NCI-H226 (cell line): ENCODE measurements at regions not wholly inside any gene's neighbourhood (a gene's known extent, or its start where the extent isn't known, plus 50 kb on each side); places are given as distances from the start of the nearest gene placed in this dataset.
A peak's percentile ranks its signal among the peaks of the same experiment; 100 is the strongest.

Source experiments
- DNase-seq: peaks from one replicate; pipeline ENCODE4 v3.0.0-alpha.2; 2015

DNA sequence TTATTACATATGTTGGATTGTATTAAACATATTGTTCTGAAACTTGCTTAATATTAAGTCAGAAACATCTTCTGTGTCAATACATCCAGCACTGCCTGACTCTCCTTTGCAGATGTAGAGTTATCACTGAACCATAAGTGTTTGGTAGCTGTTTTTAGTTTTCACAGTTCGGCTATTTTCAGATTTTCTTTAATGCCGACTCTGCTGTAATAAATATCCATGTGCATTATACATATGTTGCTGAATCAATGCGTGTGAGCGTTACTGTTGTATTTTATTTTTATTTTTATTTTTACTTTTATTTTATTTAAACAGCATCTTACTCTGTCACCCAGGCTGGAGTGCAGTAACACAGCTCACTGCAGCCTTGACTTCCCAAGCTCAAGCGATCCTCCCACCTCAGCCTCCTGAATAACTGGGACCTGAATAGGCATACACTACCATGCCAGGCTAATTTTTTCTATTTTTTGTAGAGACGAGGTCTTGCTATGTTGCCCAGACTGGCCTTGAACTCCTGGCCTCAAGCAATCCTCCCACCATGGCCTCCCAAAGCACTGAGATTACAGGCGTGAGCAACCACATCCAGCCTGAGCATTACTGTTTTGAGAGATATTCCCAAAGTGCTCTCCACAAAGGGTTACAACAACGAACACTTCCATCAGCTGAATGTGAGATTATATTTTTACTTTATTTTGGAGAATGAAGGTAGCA is 50.7 kb upstream of the NOCT start:
- DNase-seq, result no peak

DNA sequence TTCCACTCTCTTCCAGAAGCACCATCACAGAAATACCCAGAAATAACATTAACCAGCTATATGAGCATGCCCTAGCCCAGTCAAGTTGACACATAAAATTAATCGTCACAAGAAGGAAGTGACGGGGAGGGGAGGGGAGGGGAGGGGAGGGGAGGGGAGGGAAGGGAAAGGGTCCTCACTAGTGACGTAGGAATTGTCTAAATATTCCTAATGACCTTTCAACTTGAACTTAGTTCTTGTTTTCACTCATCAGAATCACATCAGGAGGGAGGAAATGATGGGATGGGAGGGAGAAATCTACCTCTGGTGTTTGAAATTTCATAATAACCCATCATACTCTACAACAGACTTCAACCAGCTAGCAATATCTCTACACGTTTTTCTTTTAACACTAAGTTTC is 52.2 kb upstream of the NOCT start:
- no peak for DNase-seq

DNA sequence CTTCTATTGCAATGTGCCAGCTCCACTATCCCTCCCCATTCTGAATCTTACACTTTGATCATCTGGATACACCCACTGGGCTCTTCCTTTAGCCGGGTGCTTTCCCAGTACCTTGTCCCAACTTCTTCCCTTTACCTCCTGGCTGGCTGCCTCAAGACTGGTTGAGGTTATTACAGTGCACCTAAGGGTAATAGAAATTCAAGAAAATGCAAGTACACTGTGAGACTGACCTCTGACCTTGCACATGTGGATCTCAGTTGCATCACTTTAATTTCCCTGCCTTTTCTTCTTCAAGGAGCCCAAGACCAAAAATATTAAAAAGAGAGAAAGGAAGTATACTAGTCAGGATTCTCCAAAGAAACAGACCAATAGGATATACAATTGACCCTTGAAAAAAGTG is 53.9 kb upstream of the NOCT start:
- DNase-seq, result no peak

DNA sequence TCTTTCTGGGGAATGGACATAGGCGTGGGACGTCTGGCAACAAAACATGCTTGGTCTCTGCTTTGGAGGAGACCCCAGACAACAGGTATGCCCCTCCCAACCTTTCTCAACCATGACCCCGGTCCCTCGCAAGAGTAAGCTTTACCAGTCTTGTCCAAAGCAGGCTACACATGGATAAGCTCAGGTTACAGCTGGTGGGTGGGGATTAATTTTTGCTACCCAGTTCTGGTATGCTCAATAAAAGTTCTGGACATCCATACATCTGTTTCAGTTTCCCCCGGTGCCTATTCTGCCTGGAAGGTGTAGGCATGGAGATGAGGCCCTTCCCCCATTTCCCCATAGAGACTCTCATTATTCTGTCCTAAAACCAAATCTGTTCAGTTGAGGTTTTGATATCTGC is 54.5 kb upstream of the NOCT start:
- DNase-seq, result no peak

DNA sequence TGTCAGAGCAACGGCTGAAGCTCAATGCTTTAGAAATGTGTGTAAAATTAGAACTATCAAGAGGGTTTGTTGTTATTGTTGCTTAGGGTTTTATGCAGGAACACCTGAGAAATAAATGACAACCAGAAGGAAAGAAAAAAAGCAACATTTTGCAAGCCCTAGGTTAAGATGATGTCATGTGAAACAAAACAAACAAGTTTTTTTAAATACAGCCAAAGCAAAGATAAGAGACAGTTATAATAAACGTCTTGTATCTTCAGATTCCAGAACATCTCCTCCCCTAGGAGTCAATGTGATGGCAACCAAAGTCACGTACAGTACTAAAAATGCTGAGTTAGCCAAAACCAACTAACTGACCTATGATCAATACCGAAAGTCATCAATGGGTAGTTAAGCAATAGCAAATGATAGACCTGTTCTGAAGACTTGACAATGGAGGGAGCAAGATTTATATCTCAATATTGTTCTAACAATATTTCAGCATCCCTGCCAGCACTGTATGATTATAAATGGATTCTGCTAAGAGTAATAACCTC is 55.3 kb upstream of the NOCT start:
- DNase-seq, result no peak

DNA sequence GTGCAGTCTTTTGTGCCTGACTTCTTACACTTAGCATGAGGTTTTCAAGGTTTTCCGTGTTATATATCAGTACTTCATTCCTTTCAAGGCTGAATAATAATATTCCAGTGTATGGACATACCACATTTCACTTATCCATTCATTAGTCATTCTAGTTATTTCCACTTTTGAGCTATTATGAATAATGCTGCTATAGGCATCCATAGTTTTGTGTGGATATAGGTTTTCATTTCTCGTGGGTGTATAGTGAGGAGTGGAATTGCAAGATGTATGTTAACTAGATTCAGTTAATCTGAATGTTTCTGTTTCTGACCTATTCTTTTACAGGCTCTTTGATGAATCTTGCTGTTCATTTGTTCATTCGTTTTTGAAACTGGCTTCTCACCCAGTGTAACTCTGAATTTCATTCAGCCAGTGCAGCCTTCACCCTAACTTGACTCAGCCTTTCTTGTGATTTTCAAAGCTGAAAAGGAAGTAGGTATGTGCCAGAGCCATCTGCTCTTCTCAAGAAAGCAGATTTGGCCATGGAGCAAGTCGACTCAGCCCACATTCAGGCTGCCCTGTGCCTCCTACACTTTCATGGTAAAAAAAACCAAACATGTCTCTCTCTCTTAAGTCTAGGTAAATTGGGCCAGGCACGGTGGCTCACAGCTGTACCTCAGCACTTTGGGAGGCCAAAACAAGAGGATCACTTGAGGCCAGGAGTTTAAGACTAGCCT is 56.3 kb upstream of the NOCT start:
- no peak for DNase-seq

DNA sequence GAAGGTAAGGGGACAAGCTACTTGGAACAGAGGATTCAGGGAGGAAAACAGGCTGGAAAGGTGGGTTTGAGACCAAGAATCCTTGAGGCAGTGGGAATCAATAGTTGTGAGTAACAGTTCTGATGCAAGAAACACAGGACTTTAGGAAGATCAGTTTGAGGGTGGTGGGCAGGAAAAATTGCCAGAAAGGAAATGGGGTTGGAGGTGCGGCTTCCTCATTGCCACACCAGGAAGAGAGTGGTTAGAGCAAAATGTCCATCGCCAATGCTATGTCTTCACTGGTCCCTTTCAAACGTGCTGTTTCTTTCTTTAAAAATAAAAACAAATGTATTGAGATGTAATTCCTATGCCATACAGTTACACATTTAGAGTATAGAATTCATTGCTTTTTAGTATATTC is 57.1 kb upstream of the NOCT start:
- DNase-seq, result no peak

DNA sequence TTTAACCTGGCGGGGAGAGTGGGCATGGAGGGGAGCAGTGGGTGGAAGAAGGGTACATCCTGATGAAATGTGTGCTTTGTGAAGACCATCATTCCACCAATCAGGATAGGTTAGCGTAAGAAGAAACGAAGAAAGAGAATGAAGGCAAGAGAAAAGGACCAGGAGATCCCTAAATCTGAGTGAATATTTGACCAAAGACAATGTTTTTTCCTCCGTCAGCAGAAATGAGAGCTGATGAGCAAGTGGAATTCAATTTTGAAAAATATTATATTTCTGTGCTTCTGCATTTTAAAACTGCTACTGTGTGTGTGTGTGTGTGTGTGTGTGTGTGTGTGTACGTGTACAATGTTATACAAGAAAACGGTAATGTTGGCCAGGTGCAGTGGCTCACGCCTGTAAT is 58.3 kb upstream of the NOCT start:
- no peak for DNase-seq

DNA sequence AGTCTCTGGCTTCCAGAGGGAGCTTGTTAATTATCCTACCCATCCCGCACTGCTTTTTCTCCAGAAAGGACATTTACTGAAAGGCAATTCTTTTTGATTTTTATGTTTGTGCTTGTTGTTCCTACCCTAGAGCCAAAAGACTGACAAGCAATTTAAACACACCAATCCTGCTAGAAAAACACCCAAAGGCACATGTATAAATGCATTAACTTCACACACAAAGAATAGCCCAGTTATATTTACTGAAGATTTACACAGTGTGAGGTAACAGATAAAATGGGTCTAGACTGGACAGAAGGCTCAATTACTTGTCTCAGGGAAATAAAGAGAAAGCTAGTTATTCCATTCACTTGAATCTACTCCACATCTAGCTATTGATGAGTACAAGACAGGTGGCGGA is 61.2 kb upstream of the NOCT start:
- no peak for DNase-seq

DNA sequence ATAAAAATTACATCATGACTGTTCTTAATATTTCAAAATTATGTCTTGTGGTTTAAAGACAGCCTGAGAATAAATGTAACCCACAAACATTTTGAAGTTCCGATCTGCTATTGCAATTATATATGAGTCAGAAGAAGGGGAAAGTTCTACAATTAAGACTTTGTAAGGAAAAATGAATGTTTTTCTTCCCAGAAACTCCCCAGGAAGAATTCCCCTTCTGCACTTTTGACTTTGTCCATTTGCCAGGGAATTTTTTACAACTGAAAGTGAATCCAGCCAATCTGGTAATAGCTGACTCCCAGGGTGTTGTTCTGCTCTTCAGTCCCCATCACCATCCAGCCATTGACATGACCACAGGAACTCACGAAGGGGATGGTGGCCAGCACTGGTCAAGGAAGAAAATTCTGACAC is 61.6 kb upstream of the NOCT start:
- peak; percentile 69 for DNase-seq

DNA sequence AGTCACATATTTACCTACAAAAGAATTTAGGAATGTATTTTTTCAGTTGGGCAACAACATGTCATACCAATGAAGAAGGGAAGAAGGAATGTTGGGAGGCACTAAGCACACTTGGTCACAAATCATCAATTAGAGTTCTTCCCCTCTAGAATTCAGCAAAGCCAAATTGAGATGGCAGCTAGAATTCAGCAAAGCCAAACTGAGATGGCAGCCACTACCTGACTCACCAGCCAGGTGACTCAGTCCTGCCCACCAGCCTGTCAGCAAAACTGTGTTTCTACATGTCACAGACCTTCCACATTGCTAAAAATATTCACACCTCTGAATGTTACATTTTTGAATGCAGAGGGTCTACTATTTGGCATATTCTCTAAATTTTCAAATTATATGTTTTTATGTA is 63.2 kb upstream of the NOCT start:
- peak; percentile 15 for DNase-seq

DNA sequence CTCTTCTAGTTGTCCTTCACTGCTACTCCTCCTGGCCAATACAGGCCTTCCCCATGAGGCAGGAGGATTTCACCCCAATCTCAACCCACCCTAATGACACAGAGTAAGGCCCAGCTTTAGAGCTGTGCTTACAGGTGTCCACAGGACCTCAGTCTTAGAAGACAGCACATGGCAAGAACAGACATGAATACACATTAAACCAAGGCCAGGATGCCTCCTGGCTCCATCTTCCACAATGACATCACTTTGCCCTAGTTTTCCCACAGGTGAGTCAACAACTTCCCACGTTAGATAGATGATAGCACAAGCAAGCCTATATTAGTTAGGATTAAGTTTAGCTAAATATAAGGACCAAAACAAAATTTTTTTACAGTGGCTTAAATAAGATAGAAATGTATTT is 63.8 kb upstream of the NOCT start:
- DNase-seq, result no peak

DNA sequence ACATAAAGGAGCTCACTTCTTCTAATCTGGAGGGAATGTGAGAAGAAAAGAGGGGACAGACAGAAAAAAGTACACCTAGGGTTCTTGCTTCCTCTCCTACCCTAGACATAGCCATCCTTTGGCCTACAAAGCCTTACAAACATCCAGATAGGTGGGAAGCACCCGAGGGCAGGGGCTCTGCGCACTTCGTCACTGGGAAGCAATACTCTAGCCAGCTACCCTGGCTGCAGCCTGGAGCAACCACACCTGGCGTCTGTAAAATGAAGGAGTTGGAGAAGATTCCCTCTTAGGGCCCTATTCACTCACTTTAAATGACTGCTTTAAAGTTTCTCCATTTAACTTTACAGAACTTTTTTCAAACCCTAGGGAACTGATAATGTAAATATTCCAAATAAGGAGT is 65.7 kb upstream of the NOCT start:
- no peak for DNase-seq

DNA sequence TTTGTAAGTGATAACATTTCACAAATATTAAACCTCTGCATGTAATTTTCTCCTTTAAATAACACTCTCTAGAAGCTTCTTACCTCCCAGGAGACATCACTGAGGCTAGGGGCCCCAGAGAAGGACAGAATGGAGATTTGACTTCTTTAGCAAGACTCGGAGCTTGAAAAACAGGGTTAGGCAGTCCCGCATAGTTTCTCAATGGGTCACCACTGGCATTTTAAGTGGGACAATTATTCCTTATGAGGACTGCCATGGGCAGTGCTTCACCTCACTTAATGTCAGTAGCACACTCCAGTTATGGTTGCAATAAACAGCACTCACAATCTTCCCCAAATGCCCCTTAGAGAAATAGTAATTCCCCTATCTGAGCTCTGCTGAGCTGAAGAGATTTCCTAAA is 66.7 kb upstream of the NOCT start:
- DNase-seq, result no peak

DNA sequence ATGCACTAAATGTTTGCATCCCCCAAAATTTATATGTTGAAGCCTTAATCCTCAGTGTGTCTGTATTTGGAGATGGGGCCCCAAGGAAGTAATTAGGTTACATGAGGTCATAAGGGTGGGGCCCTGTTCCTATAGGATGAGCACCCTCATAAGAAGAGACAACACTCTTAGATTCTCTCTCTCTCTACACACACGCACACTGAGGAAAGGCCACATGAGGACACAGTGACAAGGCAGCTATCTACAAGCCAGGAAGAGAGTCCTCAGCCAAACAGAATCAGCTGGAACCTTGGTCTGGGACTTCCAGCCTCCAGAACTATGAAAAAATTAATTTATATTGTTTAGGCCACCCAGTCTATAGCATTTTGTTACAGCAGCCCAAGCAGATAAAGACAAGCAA is 69.3 kb upstream of the NOCT start:
- DNase-seq, result no peak

DNA sequence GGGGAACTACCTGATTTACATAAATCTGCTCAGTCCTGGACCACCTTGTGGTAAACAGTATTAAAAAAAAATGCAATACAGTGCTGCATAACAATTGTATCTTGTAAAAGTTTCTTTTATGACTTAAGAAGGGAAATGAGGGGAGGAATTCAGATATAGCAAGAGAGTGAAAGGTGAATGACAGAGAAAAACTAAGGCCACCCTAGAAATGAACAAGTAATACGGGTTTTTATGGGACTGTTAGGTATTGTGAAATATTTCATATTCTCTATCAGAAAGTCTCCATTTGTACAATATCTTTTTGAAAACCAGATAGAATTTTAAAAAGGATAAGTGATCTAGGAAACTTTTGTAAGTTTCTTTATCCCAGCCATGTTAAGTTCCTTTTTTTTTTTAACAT is 69.7 kb upstream of the NOCT start:
- no peak for DNase-seq

DNA sequence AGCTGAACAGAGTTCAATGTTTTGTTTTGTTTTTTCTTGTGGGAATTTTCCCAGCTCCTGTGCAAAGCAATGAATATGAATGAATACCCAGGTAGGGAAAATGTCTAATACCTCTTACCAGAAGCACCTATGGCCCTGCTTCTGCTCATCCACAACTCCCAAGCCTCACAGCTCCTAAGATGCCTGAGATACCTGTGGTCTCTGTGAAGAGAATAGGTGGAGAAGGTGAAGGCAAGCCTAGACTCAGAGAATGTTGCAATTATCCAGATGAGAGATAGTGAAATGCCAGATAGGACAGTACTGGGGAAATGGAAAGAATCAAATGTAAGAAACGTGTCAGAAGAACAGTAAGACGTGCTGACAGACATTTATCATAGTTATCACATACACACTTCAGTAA is 70.2 kb upstream of the NOCT start:
- peak; percentile 10 for DNase-seq

DNA sequence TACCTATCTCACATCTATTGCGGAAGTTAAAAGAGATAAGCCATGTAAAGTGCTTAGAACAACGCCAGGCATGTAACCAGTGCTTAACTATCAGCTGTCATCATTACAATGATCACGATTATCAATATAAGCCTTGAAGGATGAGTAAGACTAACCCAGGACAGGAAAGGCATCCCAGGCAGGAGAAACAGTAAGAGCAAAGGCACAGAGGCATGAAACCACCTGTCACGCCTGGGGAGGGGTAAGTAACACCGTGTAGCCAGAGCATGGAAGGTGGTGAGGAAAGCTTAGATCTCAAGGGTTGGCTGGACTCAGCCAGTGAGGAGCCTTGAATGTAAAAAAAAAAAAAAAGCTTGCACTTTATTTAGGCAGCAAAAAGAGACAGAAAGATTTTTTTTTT is 71.7 kb upstream of the NOCT start:
- no peak for DNase-seq

DNA sequence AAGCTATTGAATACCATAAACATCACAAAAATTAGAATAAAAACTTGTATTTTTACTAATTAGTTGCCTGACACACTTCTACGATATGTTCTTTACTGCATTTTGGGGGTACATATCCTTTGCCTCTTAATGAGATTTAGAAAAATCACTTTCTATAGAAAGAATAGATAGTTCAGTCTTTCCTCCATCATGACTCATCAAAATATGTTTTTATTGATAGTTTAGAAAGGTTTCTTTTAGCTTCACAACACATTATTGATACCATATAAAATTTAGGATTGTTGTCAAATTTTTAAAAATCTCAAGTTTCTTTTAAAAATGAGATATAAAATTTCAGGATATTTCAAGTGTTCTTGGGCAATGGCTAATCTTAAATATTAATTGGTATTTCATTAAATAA is 74.5 kb upstream of the NOCT start:
- no peak for DNase-seq

DNA sequence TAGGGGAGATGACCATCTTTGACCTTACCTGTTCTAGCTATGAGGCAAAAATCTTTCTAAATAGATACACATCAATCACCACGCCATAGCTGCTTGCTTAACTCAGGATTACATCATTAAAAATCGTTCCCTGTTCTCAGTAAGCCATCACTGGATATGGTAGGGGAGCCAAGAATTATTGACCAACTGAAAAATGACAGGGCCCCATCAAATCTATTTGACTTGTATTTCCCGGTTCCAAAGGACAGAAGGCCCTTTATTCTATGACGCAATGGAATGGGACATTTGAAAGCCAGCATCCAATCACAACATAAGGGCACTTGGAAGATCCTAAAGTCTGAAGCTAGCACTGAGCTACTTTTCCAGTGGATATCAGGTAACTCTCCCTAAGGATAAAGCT is 75.6 kb upstream of the NOCT start:
- DNase-seq, result no peak

DNA sequence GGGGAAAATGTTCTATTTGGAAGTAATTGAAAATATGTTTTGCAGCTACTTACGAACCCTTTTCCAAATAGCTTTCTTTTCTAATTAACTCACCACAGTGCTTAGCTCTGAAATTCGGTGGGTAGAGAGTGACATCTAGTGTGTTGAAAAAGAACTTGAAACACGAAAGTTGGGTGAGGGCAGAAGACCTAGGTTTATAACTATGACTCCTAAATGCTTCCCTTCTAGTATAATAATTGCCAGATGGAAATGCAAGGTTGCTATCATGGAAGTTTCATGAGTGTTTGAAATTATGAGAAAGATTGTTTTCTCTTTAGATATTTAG is 77.3 kb upstream of the NOCT start:
- DNase-seq, result peak; percentile 20

DNA sequence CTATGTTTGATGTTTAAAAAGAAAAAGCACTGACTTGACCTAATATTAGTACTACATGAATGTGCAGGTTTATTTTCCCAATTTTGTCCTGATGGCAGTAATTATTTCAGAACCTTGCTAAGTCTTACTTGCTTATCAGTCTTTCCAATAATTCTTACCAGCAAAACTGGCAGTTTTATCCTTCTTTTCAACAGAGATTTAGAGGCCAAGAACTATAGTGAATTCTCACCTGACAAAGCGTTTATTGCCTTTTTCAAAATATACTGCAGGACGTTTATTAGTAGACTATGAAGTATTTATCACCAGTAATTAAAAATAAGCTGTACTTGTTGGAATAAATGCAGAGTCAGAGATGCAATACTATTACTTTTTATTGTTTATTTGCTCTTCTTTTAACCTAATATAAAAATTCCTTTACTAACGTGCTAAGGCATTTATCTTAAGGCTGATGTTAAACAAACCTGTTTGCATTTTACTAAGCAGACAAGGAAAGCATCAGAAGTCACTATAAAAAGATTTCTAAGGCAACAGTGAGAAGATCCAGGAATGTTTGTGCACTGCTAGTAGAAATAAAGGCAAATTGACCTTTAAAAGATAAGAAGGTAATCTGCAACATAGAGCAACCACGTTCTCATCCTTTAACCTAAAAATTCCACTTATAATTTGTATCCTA is 80.3 kb upstream of the NOCT start:
- DNase-seq, result no peak

DNA sequence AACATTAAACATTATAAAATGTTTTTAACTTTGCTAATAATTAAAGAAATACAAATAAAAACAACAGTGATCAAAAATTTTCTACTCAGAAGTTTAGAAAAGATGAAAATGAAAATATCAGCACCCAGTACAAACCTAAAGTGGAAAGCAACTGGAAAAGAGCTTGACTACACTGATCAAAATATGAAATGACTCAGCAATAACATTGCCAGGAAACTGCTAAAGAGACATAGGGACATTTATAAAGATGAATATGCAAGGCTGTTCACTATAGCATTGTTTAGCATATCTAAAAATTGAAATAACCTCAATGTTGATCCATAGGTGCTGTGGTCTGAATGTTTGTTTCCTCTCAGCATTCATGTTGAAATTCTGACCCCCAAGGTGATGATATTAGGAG is 88.5 kb upstream of the NOCT start:
- DNase-seq, result no peak

DNA sequence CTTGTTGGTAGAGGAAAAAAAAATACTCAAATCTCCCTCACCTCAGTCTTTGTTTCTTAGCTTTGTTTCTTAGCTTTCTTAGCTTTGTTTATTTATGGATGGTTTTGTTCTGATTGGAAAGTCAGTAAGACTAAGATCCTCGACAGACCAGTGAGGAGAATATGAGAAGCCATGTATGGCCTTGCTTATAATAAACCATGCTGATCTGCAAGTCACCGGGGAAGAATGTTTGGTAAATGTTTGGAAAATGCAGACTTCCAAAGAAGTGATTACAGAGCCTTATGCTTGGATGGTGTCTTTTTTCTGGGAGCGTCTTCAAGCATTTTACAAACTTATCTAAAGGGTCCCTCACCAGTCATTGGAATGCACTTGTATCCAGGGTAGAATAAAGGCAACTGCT is 90.1 kb upstream of the NOCT start:
- DNase-seq, result no peak
